HCT116 (cell line): ENCODE measurements at regions not wholly inside any gene's neighbourhood (a gene's known extent, or its start where the extent isn't known, plus 50 kb on each side); places are given as distances from the start of the nearest gene placed in this dataset.

Experiments used
- ATAC-seq: fragments of 200-7000 bp; cut with Tn5 transposase; 2 replicates; pipeline ENCODE4 v1.9.1; 2020; ENCODE audit warnings: mild to moderate bottlenecking, moderate library complexity
- BruUV-seq: library from RNA; stranded (reverse); fragments of 400-500 nt; replicated peaks from 2 replicates; lab custom pipeline; 2021; lab: Mats Ljungman, UMichigan
- CTCF ChIA-PET: fragments of 300-600 bp; sonication (Branson Sonifier 250); formaldehyde crosslinking; loops from one replicate; lab custom pipeline; 2021; ENCODE audit warnings: antibody characterized with exemption; lab: Charles Lee
- POLR2A ChIA-PET: fragments of 300-600, 350-600 bp; sonication (Branson Sonifier 250); formaldehyde crosslinking; loops from one replicate; lab custom pipeline; 2021; ENCODE audit warnings: antibody characterized with exemption; lab: Charles Lee
- RAD21 ChIA-PET, 2 experiments: fragments of 300-600 bp; sonication (Branson Sonifier 250); formaldehyde crosslinking; loops; one replicate each; lab custom pipeline; 2023; ENCODE audit warnings: low total read pairs in 2 of 2; ENCODE audit not compliant: uncharacterized antibody in 2 of 2, unreplicated experiment in 2 of 2, low non-redundant PET in 1 of 2; lab: Charles Lee
- DNase-seq: peaks from one replicate; pipeline ENCODE4 v3.0.0-alpha.2; 2010; ENCODE audit warnings: low read depth, low spot score
- H2AFZ ChIP-seq: fragments of 200-600 bp; shearing (Covaris generic), sonication (generic); 2 replicates; pipeline ENCODE4 v1.6.1; 2017; ENCODE audit warnings: low read depth, mixed run types, mixed read lengths, antibody characterized with exemption, low read length; ENCODE audit not compliant: poor library complexity, severe bottlenecking
- H3K27ac ChIP-seq: 2 replicates; pipeline ENCODE4 v1.5.1; 2012; ENCODE audit warnings: low read depth, low read length
- H3K27me3 ChIP-seq: fragments of 200-600 bp; sonication (generic); 2 replicates; pipeline ENCODE4 v1.6.1; 2016; ENCODE audit warnings: mixed run types, low read length, mixed read lengths; ENCODE audit not compliant: insufficient read depth
- H3K36me3 ChIP-seq, 2 experiments: fragments of 200-500 bp in 1 of 2; fragments of 200-600 bp in 1 of 2; sonication (Bioruptor generic) in 1 of 2; sonication (generic) in 1 of 2; 2 replicates each; pipeline versions ENCODE4 v1.5.1 to v1.6.1; 2014 to 2016; ENCODE audit warnings: low read length in 2 of 2, inconsistent platforms in 1 of 2, mixed read lengths in 1 of 2, mixed run types in 1 of 2; ENCODE audit not compliant: insufficient read depth in 2 of 2, control insufficient read depth in 1 of 2
- H3K4me1 ChIP-seq, 2 experiments: fragments of 200-600 bp in 1 of 2; sonication (generic) in 1 of 2; 2 replicates each; pipeline versions ENCODE4 v1.5.1 to v1.6.1; 2012 to 2017; ENCODE audit warnings: low read length in 2 of 2, inconsistent platforms in 1 of 2, mild to moderate bottlenecking in 1 of 2, mixed read lengths in 1 of 2, mixed run types in 1 of 2, moderate library complexity in 1 of 2; ENCODE audit not compliant: insufficient read depth in 2 of 2, control insufficient read depth in 1 of 2
- H3K4me2 ChIP-seq: fragments of 200-600 bp; sonication (generic); 2 replicates; pipeline ENCODE4 v1.6.1; 2017; ENCODE audit warnings: mixed run types, low read length, mixed read lengths
- H3K4me3 ChIP-seq, 2 experiments: fragments of 200-600 bp in 1 of 2; sonication (generic) in 1 of 2; replicated peaks in 1 of 2; 2 replicates each; pipeline ENCODE4 v1.5.1; 2011 to 2016; ENCODE audit warnings: low read length in 2 of 2, control low read depth in 1 of 2, low read depth in 1 of 2, mild to moderate bottlenecking in 1 of 2, mixed read lengths in 1 of 2, mixed run types in 1 of 2
- H3K79me2 ChIP-seq: fragments of 200-600 bp; sonication (generic); 2 replicates; pipeline ENCODE4 v1.6.1; 2017; ENCODE audit warnings: mild to moderate bottlenecking, mixed run types, low read length, moderate library complexity, mixed read lengths; ENCODE audit not compliant: insufficient read depth
- H3K9ac ChIP-seq: fragments of 200-600 bp; sonication (generic); 2 replicates; pipeline ENCODE4 v1.6.1; 2016; ENCODE audit warnings: low read length, mixed read lengths
- H3K9me2 ChIP-seq: fragments of 200-600 bp; sonication (generic), shearing (Covaris generic); 2 replicates; pipeline ENCODE4 v1.6.1; 2017; ENCODE audit warnings: mixed run types, mild to moderate bottlenecking, moderate library complexity; ENCODE audit not compliant: insufficient read depth
- H3K9me3 ChIP-seq, 2 experiments: fragments of 200-500 bp in 1 of 2; fragments of 200-600 bp in 1 of 2; sonication (Bioruptor generic) in 1 of 2; sonication (generic) in 1 of 2; 2 replicates each; pipeline ENCODE4 v1.6.1; 2014 to 2017; ENCODE audit warnings: low read length in 2 of 2, mixed read lengths in 2 of 2, inconsistent platforms in 1 of 2, low read depth in 1 of 2, mild to moderate bottlenecking in 1 of 2, mixed run types in 1 of 2, moderate library complexity in 1 of 2; ENCODE audit not compliant: control insufficient read depth in 1 of 2, insufficient read depth in 1 of 2
- H4K20me1 ChIP-seq: fragments of 200-600 bp; sonication (generic), shearing (Covaris generic); 2 replicates; pipeline ENCODE4 v1.6.1; 2017; ENCODE audit warnings: mixed run types, mild to moderate bottlenecking, moderate library complexity; ENCODE audit not compliant: insufficient read depth
- CTCF ChIP-seq, 3 experiments: fragments of 200-600 bp in 1 of 3; sonication (generic) in 1 of 3; IDR thresholded peaks in 2 of 3; conservative IDR thresholded peaks in 1 of 3; 2 replicates each; pipeline ENCODE4 v1.5.1; 2012 to 2017; ENCODE audit warnings: low read depth in 2 of 3, low read length in 2 of 3, antibody characterized with exemption in 1 of 3, borderline replicate concordance in 1 of 3, control low read depth in 1 of 3, mild to moderate bottlenecking in 1 of 3, mixed read lengths in 1 of 3, mixed run types in 1 of 3, moderate library complexity in 1 of 3; ENCODE audit not compliant: insufficient read depth in 1 of 3
- EGR1 ChIP-seq: IDR thresholded peaks from 2 replicates; pipeline ENCODE4 v1.6.1; 2012; ENCODE audit warnings: low read depth
- ELF1 ChIP-seq: IDR thresholded peaks from 2 replicates; pipeline ENCODE4 v1.6.1; 2012; ENCODE audit warnings: low read depth, borderline replicate concordance
- EZH2phosphoT487 ChIP-seq: fragments of 200-600 bp; IDR thresholded peaks from 2 replicates; pipeline ENCODE4 v1.6.1; 2018; ENCODE audit warnings: antibody characterized with exemption, borderline replicate concordance
- FOSL1 ChIP-seq: IDR thresholded peaks from 2 replicates; pipeline ENCODE4 v1.6.1; 2012; ENCODE audit warnings: low read depth
- POLR2A ChIP-seq: IDR thresholded peaks from 2 replicates; pipeline ENCODE4 v1.7.0; 2011; ENCODE audit warnings: borderline replicate concordance; ENCODE audit not compliant: insufficient read depth, insufficient read length; ENCODE audit errors: extremely low read depth
- REST ChIP-seq: IDR thresholded peaks from 2 replicates; pipeline ENCODE4 v1.6.1; 2012; ENCODE audit warnings: low read depth
- SP1 ChIP-seq: IDR thresholded peaks from 2 replicates; pipeline ENCODE4 v1.6.1; 2012; ENCODE audit warnings: low read depth
- SRF ChIP-seq: IDR thresholded peaks from 2 replicates; pipeline ENCODE4 v1.6.1; 2012; ENCODE audit warnings: low read depth
- YY1 ChIP-seq: IDR thresholded peaks from 2 replicates; pipeline ENCODE4 v1.6.1; 2011; ENCODE audit warnings: low read length, low read depth, moderate library complexity, mild to moderate bottlenecking; ENCODE audit not compliant: insufficient replicate concordance; ENCODE audit errors: extremely low read depth
- ZFX ChIP-seq: fragments of 450-650 bp; IDR thresholded peaks from 2 replicates; pipeline ENCODE4 v1.6.1; 2017
- ZNF274 ChIP-seq: fragments of 200-500 bp; sonication (Bioruptor generic); IDR thresholded peaks from 2 replicates; pipeline ENCODE4 v1.6.1; 2014; ENCODE audit warnings: mild to moderate bottlenecking, low read depth, low read length, inconsistent platforms
- intact Hi-C: fragments of 100-400 bp; cut with micrococcal nuclease; formaldehyde crosslinking; loops from 2 replicates; pipeline ENCODE4 v1.10.0; 2022

- TF ChIP-seq ZNF274 (no peak), ZFX (no peak), SRF (no peak), POLR2A (no peak), YY1 (no peak), SP1 (no peak), ELF1 (no peak), EGR1 (no peak)
- intact Hi-C loops: no loop called here
- H3K79me2 ChIP-seq: no peaks in the 10 kb centered on the region
- H3K4me3 ChIP-seq: no peak overlapping the region
- ChIA-PET CTCF (no interaction called here), POLR2A (no interaction called here), RAD21 (no interaction called here)
- H3K9ac ChIP-seq: no peak overlapping the region
- DNase-seq: no peak
- H3K36me3 ChIP-seq: no peaks in the 10 kb centered on the region
- no peak for ATAC-seq
- no peaks in the 10 kb centered on the region for H3K9me2 ChIP-seq
- no peak overlapping the region for H2AFZ ChIP-seq
- no peak overlapping the region for H3K27ac ChIP-seq
- no peaks in the 10 kb centered on the region for H3K27me3 ChIP-seq
- no peaks in the 10 kb centered on the region for H4K20me1 ChIP-seq
- BruUV-seq: no TSS peak
- H3K4me1 ChIP-seq: no peaks in the 10 kb centered on the region
- no peak overlapping the region for H3K4me2 ChIP-seq
- no peaks in the 10 kb centered on the region for H3K9me3 ChIP-seq
These were observed 327.3 kb downstream of the SIPA1L2 start for GRCh38 chr1:232302376-232303221.

- Histone ChIP-seq H3K27me3 (no peaks in the 10 kb centered on the region), H4K20me1 (no peaks in the 10 kb centered on the region), H3K79me2 (no peaks in the 10 kb centered on the region), H3K9ac (no peak overlapping the region), H3K4me2 (no peak overlapping the region), H3K27ac (no peak overlapping the region), H3K9me3 (no peaks in the 10 kb centered on the region), H3K4me3 (no peak overlapping the region), H3K9me2 (no peaks in the 10 kb centered on the region), H3K4me1 (no peaks in the 10 kb centered on the region), H3K36me3 (no peaks in the 10 kb centered on the region), H2AFZ (no peak overlapping the region)
- ChIA-PET RAD21 (no interaction called here), CTCF (no interaction called here), POLR2A (no interaction called here)
- ATAC-seq: no peak
- no TSS peak for BruUV-seq
- DNase-seq: no peak
- intact Hi-C loops: no loop called here
- TF ChIP-seq CTCF (IDR thresholded peaks at IDR 0.05 in 2 of 3, conservative IDR thresholded peaks at IDR 0.05 in 1 of 3; ENCODE audit: borderline replicate concordance in 1 of 3, insufficient read depth in 1 of 3, low read depth in 2 of 3, low read length in 2 of 3) (no peak), EZH2phosphoT487 (no peak), FOSL1 (no peak), ELF1 (no peak), REST (no peak), EGR1 (no peak)
These were observed 328.7 kb downstream of the SIPA1L2 start for GRCh38 chr1:232301246-232301645.
